Superior temporal gyrus (tissue), 1 donor: ENCODE measurements at regions not wholly inside any gene's neighbourhood (a gene's known extent, or its start where the extent isn't known, plus 50 kb on each side); places are given as distances from the start of the nearest gene placed in this dataset.

Experiments used
- DNase-seq: peaks from one replicate; pipeline ENCODE4 v3.0.0-alpha.2; 2016; ENCODE audit errors: extremely low spot score

DNA sequence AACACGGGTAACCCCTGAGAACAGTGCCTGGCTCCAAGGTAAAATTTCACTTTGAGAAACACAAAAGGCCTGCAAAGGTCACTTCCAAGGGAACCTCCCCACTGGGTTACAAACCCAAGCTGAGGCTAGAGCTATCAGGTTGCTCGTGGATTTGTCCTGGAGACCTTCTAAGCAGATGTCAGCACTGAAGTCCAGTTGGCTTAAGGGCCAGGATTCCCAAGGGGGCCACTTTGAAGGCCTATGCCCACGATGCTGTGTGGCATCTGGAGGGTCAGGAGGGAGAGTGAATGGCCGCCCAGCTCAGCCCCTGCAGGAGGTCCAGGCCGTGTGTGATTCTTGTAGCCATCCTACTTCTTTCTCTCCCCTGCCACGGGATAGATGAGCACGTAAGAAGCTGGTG, 100.2 kb upstream of the FSTL4 start:
- DNase-seq = no peak

DNA sequence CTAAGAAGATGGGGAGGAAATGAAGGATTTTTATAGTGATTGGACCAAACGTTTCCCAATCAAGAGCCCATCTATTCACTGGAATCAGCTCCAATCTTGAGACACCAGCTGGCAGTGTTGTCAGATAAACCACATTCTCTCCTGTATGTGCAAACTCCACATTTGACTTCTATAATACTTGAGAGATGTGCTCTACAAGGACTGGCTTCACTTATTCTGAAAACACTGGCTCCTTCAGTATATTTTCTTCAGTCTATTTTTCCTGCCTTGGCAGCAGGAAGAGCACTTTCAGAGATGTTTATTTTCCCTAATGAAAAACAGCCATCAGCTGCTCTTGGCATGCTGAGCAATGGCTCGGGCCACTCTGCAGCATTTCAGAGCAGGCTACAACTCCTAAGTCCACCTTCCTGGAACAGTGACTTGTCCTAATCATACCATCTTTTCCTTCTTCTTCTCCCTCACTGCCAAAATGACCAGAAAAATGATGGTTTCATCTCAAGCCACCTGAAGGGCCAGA, 96.9 kb upstream of the FSTL4 start:
- DNase-seq = peak; percentile 35

DNA sequence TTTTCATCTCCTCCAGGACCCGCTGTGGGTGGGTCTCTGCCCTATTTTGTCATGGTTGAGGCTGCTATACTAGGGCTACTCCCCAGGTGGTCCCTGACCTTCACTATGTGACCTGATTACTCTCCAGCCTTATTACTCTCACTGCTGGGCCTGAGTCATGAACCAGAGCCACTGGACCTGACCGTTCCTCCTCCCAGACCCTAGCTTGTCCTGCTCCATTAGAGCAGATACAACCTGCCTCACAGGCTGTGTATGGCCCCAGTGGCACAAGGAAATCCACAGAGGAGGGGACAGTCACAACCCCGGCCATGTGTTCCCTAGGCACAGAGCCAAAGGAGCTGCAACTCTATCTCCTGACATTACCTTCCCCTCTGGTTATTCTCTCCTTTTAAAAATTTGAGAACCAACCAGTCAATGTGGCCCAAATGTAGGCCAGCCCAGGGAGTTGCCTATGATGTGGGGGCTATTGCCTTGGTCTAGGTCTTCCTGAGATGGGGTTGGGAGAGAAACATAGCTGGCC, 96.0 kb upstream of the FSTL4 start:
- no peak for DNase-seq

- DNase-seq = no peak
These were observed 95.3 kb upstream of the FSTL4 start for GRCh38 chr5:133707629-133708028.

- no peak for DNase-seq
These were observed 94.4 kb upstream of the FSTL4 start for GRCh38 chr5:133706506-133707430.

DNA sequence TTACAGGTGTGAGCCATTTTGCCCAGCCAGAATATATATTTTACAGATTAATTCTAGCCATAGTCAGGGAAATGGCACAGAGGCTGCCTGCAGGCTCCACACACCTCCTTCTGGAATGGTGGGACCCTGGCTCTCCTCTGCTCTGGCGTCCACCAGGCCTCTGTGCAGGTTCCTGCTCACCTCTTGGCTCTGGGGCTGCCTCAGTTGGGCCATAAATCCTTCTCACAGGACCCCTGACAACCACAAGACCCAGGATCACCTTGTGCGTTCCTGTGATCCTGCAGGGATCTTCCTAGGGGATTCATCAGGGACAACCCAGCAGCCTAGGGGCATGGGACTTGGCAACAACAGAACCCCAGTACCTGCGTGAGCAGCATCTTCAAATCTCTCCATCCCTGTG, 93.0 kb upstream of the FSTL4 start:
- no peak for DNase-seq

DNA sequence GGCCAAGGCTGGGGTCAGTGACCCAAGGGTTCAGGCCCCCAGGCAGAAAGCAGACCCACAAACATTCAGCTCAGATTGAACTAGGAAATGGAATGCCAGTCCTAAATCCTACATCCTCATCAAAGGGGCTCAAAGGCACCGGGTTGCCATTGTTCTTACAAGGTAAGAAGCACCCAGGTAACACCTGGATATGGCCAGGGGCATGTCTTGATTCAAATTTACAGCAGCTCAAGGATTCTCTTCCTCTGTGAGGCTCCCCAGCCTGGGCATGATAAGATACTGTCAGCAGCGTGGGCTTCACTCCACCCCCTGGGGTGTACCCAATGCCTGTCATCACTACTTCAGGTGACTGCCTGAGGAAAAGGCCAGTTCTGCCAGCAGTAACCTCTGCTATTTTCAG, 92.1 kb upstream of the FSTL4 start:
- DNase-seq = no peak

DNA sequence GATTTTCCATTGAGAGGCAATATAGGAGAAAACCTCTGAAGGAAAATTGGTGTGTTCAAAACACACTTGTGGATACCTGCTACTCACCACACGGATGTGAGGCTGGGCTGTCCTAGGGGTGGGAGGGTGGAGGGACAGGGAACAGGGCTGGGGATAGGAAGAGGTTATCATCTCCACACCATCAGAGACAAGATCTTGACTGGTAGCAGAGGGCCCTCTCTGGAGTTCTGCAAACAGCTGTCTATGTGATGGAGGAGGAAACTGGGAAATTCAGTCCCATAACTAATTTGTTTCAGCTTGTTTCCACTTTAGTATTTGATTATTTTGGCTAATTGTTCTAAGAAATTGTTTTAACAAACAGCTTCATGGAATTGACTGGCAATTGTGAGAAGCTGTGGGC, 91.6 kb upstream of the FSTL4 start:
- no peak for DNase-seq

- no peak for DNase-seq
These were observed 90.7 kb upstream of the FSTL4 start for GRCh38 chr5:133702791-133703770.

DNA sequence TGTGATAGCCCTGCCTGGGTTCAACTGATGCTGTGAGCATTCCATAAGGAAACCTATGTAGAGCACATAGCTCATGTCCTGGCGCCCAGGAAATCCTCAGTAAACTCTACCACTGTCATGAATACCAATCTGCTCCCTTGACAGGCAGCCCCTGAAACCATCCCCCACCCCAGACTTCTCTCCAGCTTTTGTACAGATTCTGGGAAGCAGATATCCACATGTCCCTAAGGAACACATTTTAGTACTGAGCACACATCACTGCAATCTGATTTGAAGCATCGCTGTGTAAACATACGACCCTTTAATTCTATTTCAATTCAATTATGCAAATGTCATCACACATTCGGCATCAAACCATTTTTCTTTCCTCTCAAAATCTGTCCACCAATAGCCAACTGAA, 89.5 kb upstream of the FSTL4 start:
- no peak for DNase-seq

GRCh38 chr5:133700251-133700650, 87.9 kb upstream of the FSTL4 start:
- DNase-seq = no peak

DNA sequence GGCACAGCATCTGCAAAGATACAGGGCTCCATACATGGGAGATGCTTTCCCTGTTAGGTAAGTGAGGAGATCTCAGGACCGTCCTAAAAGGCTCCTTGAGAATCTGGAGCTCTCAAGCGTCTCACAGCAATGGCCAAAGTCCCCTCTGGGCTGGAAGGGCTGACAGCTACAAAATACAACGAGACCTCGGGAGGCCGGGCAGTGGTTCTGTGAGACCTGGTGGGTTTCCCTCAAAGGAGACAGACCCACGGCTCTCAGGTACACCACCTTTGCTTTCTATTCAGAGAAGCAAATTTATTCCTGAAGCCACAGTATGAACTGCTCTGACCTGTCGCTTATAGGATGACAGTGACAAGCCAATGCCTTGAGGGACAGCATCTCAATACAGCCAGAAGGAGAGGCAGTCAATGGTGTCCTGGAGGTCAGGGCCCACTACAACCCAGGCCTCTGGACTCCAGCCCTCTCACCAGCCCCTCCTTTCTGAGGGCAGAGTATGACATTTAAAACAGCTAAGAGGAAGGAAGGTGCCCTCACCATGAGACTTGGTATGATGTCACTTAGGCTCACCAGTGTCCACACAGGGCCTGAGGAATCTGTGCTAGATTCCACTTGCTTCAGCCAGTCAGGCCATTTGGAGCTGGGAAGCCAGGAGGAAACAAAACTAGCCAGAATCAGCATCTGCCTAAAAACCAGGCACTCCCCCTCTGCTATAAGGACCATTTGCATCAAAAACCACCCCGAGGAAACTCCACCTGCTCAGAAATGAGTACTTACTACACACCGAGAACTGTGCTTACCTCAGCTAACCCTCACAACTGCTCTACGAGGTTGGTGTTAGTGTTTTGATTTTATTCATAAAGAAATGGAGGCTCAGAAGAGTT, 86.5 kb upstream of the FSTL4 start:
- no peak for DNase-seq

DNA sequence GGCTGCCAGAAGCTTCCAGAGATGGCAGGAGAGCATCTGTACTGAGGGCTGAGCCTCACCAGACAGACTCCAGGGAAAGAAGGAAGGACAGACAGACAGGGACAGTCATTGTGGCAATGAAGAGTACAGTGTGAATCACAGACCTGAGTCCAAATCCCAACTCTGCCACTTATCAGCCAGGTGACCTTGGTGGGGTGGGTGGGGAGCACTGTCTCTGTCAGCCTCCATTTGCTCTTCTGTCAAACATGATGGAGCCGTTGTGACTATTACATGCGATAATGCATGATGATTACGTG, 85.9 kb upstream of the FSTL4 start:
- DNase-seq = no peak

GRCh38 chr5:133697536-133698258, 85.4 kb upstream of the FSTL4 start:
- no peak for DNase-seq

GRCh38 chr5:133696782-133697507, 84.6 kb upstream of the FSTL4 start:
- peak; percentile 49 for DNase-seq

GRCh38 chr5:133696006-133696584, 83.8 kb upstream of the FSTL4 start:
- no peak for DNase-seq

- no peak for DNase-seq
These were observed 82.0 kb upstream of the FSTL4 start for GRCh38 chr5:133694181-133694831.

DNA sequence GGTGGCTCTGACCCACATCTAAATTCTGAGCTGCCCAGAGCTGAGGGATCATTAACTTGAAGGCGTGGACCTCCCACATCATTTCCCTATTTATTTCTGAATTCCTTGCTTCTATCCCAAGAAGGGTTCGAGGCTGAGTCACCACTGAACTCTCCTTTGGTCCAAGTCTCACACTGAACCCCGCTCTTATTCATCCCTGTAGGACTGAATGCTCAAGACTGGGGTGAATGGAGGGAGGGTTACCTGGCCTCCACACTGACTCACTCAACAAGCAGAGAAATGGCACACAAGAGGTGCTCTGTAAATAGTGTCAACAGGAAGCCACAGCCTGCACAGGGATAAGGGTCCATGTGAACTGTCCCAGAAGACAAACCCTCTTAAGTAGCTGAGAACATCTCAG, 79.1 kb upstream of the FSTL4 start:
- no peak for DNase-seq

GRCh38 chr5:133690746-133691145, 78.4 kb upstream of the FSTL4 start:
- DNase-seq = no peak
